ENCODE measurements at regions not wholly inside any gene's neighbourhood (a gene's known extent, or its start where the extent isn't known, plus 50 kb on each side); places are given as distances from the start of the nearest gene placed in this dataset.

DNA sequence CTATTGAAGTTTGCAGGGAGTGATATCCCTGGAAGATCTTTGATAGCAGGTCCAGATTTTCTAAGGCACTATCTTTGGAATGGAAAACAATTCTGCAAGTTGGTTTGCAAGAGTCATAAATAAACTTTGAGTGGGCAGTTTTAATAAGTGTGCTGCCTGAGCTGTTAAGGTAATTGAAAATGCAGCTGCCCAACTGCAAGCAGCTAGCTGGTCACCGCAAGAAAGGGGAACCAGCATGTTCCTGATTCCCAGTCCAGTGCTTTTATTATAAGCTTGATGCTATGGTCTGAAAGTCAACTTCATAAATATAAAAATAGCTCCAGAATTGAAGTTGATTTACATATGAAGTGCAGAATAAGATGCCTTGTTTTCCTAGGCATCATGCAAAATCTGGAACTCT is 308.4 kb downstream of the ZNF248 start:
- TF ChIP-seq, protein P1, sequence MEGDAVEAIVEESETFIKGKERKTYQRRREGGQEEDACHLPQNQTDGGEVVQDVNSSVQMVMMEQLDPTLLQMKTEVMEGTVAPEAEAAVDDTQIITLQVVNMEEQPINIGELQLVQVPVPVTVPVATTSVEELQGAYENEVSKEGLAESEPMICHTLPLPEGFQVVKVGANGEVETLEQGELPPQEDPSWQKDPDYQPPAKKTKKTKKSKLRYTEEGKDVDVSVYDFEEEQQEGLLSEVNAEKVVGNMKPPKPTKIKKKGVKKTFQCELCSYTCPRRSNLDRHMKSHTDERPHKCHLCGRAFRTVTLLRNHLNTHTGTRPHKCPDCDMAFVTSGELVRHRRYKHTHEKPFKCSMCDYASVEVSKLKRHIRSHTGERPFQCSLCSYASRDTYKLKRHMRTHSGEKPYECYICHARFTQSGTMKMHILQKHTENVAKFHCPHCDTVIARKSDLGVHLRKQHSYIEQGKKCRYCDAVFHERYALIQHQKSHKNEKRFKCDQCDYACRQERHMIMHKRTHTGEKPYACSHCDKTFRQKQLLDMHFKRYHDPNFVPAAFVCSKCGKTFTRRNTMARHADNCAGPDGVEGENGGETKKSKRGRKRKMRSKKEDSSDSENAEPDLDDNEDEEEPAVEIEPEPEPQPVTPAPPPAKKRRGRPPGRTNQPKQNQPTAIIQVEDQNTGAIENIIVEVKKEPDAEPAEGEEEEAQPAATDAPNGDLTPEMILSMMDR (IDR thresholded peaks at IDR 0.05; ENCODE audit: low read depth, low read length, missing input control): no peak
- no peak for TF ChIP-seq SP1 (IDR thresholded peaks at IDR 0.05)
- no peak for TF ChIP-seq GABPA (IDR thresholded peaks at IDR 0.05 in 1 of 2, conservative IDR thresholded peaks at IDR 0.05 in 1 of 2)
- no peak for TF ChIP-seq RAD21 (IDR thresholded peaks at IDR 0.05)
- no peak for TF ChIP-seq YY1 (IDR thresholded peaks at IDR 0.05)
- no peak for TF ChIP-seq JUND (IDR thresholded peaks at IDR 0.05)
- no peak for TF ChIP-seq EGR1 (IDR thresholded peaks at IDR 0.05; ENCODE audit: low read depth in 2 of 2)
- TF ChIP-seq, protein P2, sequence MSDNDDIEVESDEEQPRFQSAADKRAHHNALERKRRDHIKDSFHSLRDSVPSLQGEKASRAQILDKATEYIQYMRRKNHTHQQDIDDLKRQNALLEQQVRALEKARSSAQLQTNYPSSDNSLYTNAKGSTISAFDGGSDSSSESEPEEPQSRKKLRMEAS (IDR thresholded peaks at IDR 0.05): no peak
- TF ChIP-seq RXRA (IDR thresholded peaks at IDR 0.05): no peak
- TF ChIP-seq, protein P3, sequence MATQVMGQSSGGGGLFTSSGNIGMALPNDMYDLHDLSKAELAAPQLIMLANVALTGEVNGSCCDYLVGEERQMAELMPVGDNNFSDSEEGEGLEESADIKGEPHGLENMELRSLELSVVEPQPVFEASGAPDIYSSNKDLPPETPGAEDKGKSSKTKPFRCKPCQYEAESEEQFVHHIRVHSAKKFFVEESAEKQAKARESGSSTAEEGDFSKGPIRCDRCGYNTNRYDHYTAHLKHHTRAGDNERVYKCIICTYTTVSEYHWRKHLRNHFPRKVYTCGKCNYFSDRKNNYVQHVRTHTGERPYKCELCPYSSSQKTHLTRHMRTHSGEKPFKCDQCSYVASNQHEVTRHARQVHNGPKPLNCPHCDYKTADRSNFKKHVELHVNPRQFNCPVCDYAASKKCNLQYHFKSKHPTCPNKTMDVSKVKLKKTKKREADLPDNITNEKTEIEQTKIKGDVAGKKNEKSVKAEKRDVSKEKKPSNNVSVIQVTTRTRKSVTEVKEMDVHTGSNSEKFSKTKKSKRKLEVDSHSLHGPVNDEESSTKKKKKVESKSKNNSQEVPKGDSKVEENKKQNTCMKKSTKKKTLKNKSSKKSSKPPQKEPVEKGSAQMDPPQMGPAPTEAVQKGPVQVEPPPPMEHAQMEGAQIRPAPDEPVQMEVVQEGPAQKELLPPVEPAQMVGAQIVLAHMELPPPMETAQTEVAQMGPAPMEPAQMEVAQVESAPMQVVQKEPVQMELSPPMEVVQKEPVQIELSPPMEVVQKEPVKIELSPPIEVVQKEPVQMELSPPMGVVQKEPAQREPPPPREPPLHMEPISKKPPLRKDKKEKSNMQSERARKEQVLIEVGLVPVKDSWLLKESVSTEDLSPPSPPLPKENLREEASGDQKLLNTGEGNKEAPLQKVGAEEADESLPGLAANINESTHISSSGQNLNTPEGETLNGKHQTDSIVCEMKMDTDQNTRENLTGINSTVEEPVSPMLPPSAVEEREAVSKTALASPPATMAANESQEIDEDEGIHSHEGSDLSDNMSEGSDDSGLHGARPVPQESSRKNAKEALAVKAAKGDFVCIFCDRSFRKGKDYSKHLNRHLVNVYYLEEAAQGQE (IDR thresholded peaks at IDR 0.05): no peak
- TF ChIP-seq TAF1 (conservative IDR thresholded peaks at IDR 0.05): no peak

Measured in liver (tissue), 3 donors.